ENCODE measurements at regions not wholly inside any gene's neighbourhood (a gene's known extent, or its start where the extent isn't known, plus 50 kb on each side); places are given as distances from the start of the nearest gene placed in this dataset.

GRCh38 chr2:22683914-22684313 lies 701.1 kb upstream of the KLHL29 start:
- no peaks in the 10 kb centered on the region for H3K36me3 Mint-ChIP-seq
- DNase-seq (no peak), ATAC-seq (ENCODE audit: low read depth in 2 of 2) (no peak)
- no peaks in the 10 kb centered on the region for H3K27me3 Mint-ChIP-seq
- H3K4me1 Mint-ChIP-seq = no peaks in the 10 kb centered on the region
- H3K9me3 Mint-ChIP-seq = peaks cover 0 to 4% (median 0%) of the 10 kb centered on the region in 7 donors
- H3K27ac Mint-ChIP-seq = no peak overlapping the region
- H3K4me3 Mint-ChIP-seq = no peak overlapping the region

DNA sequence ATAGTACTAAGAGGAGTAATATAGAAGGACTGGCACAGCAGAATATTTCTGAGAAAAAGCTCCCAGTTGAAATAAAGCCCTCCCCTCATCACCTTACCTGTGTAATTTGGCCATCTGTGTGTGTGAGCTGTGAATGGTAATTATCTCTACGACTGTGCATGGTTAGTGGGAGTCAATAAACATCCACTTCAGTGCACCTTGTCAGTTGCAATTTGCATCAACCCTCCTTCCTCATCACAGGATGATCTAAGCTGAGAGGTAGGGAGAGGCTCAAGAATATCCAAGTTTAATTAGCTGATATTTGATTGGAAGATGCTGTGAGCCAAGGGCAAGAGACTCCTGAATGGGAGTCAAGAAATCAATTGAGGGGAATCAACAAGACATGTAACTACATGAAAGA lies 694.9 kb upstream of the KLHL29 start:
- ATAC-seq (ENCODE audit: low read depth in 2 of 2) = no peak
- no peaks in the 10 kb centered on the region for H3K4me1 Mint-ChIP-seq

GRCh38 chr2:22691666-22692065 lies 693.3 kb upstream of the KLHL29 start:
- DNase-seq (no peak), ATAC-seq (ENCODE audit: low read depth in 2 of 2) (no peak)
- Mint-ChIP-seq H3K9me3 (peaks cover 0 to 13% (median 2%) of the 10 kb centered on the region in 7 donors), H3K27me3 (no peaks in the 10 kb centered on the region), H3K27ac (no peak overlapping the region), H3K4me3 (no peak overlapping the region), H3K36me3 (no peaks in the 10 kb centered on the region), H3K4me1 (no peaks in the 10 kb centered on the region)

More for the DNA sequence above, 694.9 kb upstream of the KLHL29 start:
- peaks cover 0 to 13% (median 2%) of the 10 kb centered on the region in 7 donors for H3K9me3 Mint-ChIP-seq
- DNase-seq = no peak
- no peaks in the 10 kb centered on the region for H3K36me3 Mint-ChIP-seq
- no peaks in the 10 kb centered on the region for H3K27me3 Mint-ChIP-seq
- no peak overlapping the region for H3K27ac Mint-ChIP-seq
- no peak overlapping the region for H3K4me3 Mint-ChIP-seq

DNA sequence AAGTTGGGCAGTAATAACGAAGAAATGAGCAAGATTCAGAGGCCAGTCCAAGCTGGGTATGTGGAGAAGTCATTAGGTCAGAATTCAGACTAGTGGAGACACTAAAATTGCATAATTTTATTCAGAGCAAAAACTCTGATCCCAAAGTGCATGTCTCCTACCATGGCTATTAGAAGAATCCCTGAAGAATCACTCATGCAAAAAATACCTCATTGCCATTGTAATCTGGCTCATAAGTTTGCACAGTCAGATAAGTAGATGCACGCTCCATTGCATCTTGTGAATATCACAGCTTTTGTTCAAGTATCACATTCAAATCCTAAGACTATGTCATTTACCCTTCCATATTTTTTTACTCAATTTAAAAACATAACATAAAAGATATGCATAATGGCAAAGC lies 692.2 kb upstream of the KLHL29 start:
- Mint-ChIP-seq H3K4me1 (no peaks in the 10 kb centered on the region), H3K36me3 (no peaks in the 10 kb centered on the region), H3K27ac (no peak overlapping the region), H3K9me3 (peaks cover 0 to 10% (median 0%) of the 10 kb centered on the region in 7 donors), H3K4me3 (no peak overlapping the region), H3K27me3 (no peaks in the 10 kb centered on the region)
- DNase-seq (no peak), ATAC-seq (ENCODE audit: low read depth in 2 of 2) (no peak)

GRCh38 chr2:22694300-22694699 lies 690.7 kb upstream of the KLHL29 start:
- Mint-ChIP-seq H3K4me1 (no peaks in the 10 kb centered on the region), H3K36me3 (no peaks in the 10 kb centered on the region), H3K27me3 (no peaks in the 10 kb centered on the region), H3K9me3 (peaks cover 0 to 10% (median 0%) of the 10 kb centered on the region in 7 donors), H3K27ac (no peak overlapping the region), H3K4me3 (no peak overlapping the region)
- DNase-seq (no peak), ATAC-seq (ENCODE audit: low read depth in 2 of 2) (no peak)

GRCh38 chr2:22694856-22695255 lies 690.1 kb upstream of the KLHL29 start:
- DNase-seq (no peak), ATAC-seq (ENCODE audit: low read depth in 2 of 2) (no peak)
- peaks cover 0 to 10% (median 0%) of the 10 kb centered on the region in 7 donors for H3K9me3 Mint-ChIP-seq
- H3K4me1 Mint-ChIP-seq = no peaks in the 10 kb centered on the region
- H3K4me3 Mint-ChIP-seq = peak overlapping the region in 2 of 8 donors; percentile 14 to 22
- no peaks in the 10 kb centered on the region for H3K27me3 Mint-ChIP-seq
- H3K27ac Mint-ChIP-seq = no peak overlapping the region
- no peaks in the 10 kb centered on the region for H3K36me3 Mint-ChIP-seq

GRCh38 chr2:22697054-22697788 lies 687.8 kb upstream of the KLHL29 start:
- H3K9me3 Mint-ChIP-seq = peaks cover 0 to 5% (median 0%) of the 10 kb centered on the region in 7 donors
- H3K27ac Mint-ChIP-seq = no peak overlapping the region
- H3K36me3 Mint-ChIP-seq = no peaks in the 10 kb centered on the region
- DNase-seq = no peak
- no peaks in the 10 kb centered on the region for H3K4me1 Mint-ChIP-seq
- ATAC-seq (ENCODE audit: low read depth in 2 of 2) = no peak
- no peak overlapping the region for H3K4me3 Mint-ChIP-seq
- no peaks in the 10 kb centered on the region for H3K27me3 Mint-ChIP-seq

GRCh38 chr2:22701561-22702160 lies 683.3 kb upstream of the KLHL29 start:
- H3K27ac Mint-ChIP-seq = no peak overlapping the region
- no peaks in the 10 kb centered on the region for H3K36me3 Mint-ChIP-seq
- H3K9me3 Mint-ChIP-seq = peaks cover 0 to 8% (median 2%) of the 10 kb centered on the region in 7 donors
- no peaks in the 10 kb centered on the region for H3K4me1 Mint-ChIP-seq
- no peak overlapping the region for H3K4me3 Mint-ChIP-seq
- DNase-seq (no peak), ATAC-seq (ENCODE audit: low read depth in 2 of 2) (no peak)
- H3K27me3 Mint-ChIP-seq = no peaks in the 10 kb centered on the region

GRCh38 chr2:22703286-22703920 lies 681.6 kb upstream of the KLHL29 start:
- no peaks in the 10 kb centered on the region for H3K27me3 Mint-ChIP-seq
- no peaks in the 10 kb centered on the region for H3K4me1 Mint-ChIP-seq
- H3K27ac Mint-ChIP-seq = no peak overlapping the region
- DNase-seq = no peak
- no peak for ATAC-seq (ENCODE audit: low read depth in 2 of 2)
- peaks cover 2 to 14% (median 7%) of the 10 kb centered on the region in 7 donors for H3K9me3 Mint-ChIP-seq
- no peaks in the 10 kb centered on the region for H3K36me3 Mint-ChIP-seq
- no peak overlapping the region for H3K4me3 Mint-ChIP-seq

DNA sequence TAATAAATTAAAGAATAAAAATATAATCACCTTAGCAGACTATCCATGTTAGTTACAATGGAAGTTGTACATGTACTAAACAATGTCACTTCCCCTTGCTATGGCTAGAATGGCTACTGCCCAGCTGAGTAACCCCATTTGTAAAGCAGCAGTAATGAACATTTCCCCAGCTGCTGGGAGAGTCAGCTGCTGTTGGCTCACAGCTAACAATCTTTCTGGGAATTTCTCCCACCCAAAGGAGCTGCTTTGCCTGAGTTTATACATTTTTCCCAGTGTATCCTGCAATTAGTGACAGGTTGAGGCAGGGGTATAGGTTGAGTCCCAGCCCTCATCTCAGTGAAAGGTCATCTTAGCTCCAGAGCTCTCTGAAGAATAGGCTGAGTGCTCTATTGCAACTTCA lies 665.6 kb upstream of the KLHL29 start:
- Mint-ChIP-seq H3K4me3 (no peak overlapping the region), H3K36me3 (no peaks in the 10 kb centered on the region)

GRCh38 chr2:22729466-22729865 lies 655.5 kb upstream of the KLHL29 start:
- Mint-ChIP-seq H3K9me3 (peaks cover 0 to 38% (median 11%) of the 10 kb centered on the region in 7 donors), H3K36me3 (peaks cover 0 to 5% of the 10 kb centered on the region in 2 donors), H3K4me1 (no peaks in the 10 kb centered on the region), H3K27ac (no peak overlapping the region), H3K27me3 (no peaks in the 10 kb centered on the region), H3K4me3 (no peak overlapping the region)
- ATAC-seq (ENCODE audit: low read depth in 2 of 2) (no peak), DNase-seq (no peak)

More for the DNA sequence above, 665.6 kb upstream of the KLHL29 start:
- ATAC-seq (ENCODE audit: low read depth in 2 of 2) (no peak), DNase-seq (no peak)
- Mint-ChIP-seq H3K4me1 (no peaks in the 10 kb centered on the region), H3K27ac (no peak overlapping the region), H3K9me3 (peaks cover 1 to 26% (median 14%) of the 10 kb centered on the region in 7 donors), H3K27me3 (no peaks in the 10 kb centered on the region)

GRCh38 chr2:22734373-22735045 lies 650.5 kb upstream of the KLHL29 start:
- no peak overlapping the region for H3K4me3 Mint-ChIP-seq
- no peaks in the 10 kb centered on the region for H3K27me3 Mint-ChIP-seq
- no peaks in the 10 kb centered on the region for H3K36me3 Mint-ChIP-seq
- no peak overlapping the region for H3K27ac Mint-ChIP-seq
- H3K4me1 Mint-ChIP-seq = no peaks in the 10 kb centered on the region
- H3K9me3 Mint-ChIP-seq = peaks cover 7 to 24% (median 10%) of the 10 kb centered on the region in 7 donors
- DNase-seq (no peak), ATAC-seq (ENCODE audit: low read depth in 2 of 2) (no peak)

DNA sequence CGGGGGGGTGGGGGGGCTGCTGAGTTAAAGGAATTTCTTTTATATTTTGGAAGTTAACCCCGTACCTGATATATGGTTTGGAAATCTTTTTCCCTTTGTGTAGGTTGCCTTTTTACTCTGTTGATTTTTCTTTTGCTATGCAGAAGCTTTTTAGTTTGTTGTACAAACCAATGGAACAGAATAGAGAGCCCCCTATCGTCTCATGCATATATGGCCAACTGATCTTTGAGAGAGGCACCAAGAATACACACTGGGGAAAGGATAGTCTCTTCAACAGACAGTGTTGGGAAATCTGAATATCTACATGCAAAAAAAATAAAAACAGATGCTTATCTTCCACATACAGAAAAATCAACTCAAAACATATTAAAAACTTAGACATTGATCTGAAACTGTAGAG lies 647.8 kb upstream of the KLHL29 start:
- peaks cover 4 to 15% (median 9%) of the 10 kb centered on the region in 7 donors for H3K9me3 Mint-ChIP-seq

More for the DNA sequence above, 647.8 kb upstream of the KLHL29 start:
- ATAC-seq (ENCODE audit: low read depth in 2 of 2) (no peak), DNase-seq (no peak)
- Mint-ChIP-seq H3K36me3 (no peaks in the 10 kb centered on the region), H3K4me1 (no peaks in the 10 kb centered on the region), H3K4me3 (no peak overlapping the region), H3K27ac (no peak overlapping the region), H3K27me3 (no peaks in the 10 kb centered on the region)
